ENCODE measurements at regions not wholly inside any gene's neighbourhood (a gene's known extent, or its start where the extent isn't known, plus 50 kb on each side); places are given as distances from the start of the nearest gene placed in this dataset.

DNA sequence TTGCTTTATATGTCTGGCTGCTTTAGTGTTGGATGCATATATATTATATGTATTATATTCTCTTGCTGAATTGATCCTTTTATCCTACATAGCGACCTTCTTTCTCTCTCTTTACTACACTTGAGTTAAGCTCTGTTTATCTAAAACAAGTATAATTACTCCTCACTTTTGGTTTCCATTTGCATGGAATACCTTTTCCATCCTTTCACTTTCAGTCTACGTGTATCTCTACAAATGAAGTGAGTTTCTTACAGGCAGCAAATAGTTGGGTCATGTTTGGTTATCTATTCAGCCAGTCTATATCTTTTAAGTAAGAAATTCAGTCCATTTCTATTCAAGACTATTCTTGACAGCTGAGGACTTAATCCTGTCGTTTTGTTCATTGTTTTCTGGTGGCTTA is 167.5 kb upstream of the USP38 start:
- no peaks in the 10 kb centered on the region for H3K36me3 ChIP-seq (ENCODE audit: control insufficient read depth, insufficient read depth, low read length)
- H3K27ac ChIP-seq (ENCODE audit: insufficient read depth, low read length, poor library complexity, severe bottlenecking): no peak overlapping the region
- no peak overlapping the region for H3K4me3 ChIP-seq (ENCODE audit: low read depth, low read length)
- no peaks in the 10 kb centered on the region for H3K27me3 ChIP-seq (ENCODE audit: control insufficient read depth, insufficient read depth, low read length)
- Mint-ChIP-seq H3K4me3 (no peak overlapping the region), H3K27ac (no peak overlapping the region), H3K27me3 (peaks cover 7% of the 10 kb centered on the region), H3K4me1 (no peaks in the 10 kb centered on the region), H3K36me3 (no peaks in the 10 kb centered on the region), H3K9me3 (peaks cover 0 to 6% (median 3%) of the 10 kb centered on the region in 7 donors)
- H3K4me1 ChIP-seq (ENCODE audit: control insufficient read depth, insufficient read depth, low read length, poor library complexity, severe bottlenecking): no peaks in the 10 kb centered on the region
- ATAC-seq (ENCODE audit: low read depth in 2 of 2) (no peak), DNase-seq (no peak)
- no peaks in the 10 kb centered on the region for H3K9me3 ChIP-seq (ENCODE audit: control insufficient read depth in 2 of 2, low read length in 2 of 2)

DNA sequence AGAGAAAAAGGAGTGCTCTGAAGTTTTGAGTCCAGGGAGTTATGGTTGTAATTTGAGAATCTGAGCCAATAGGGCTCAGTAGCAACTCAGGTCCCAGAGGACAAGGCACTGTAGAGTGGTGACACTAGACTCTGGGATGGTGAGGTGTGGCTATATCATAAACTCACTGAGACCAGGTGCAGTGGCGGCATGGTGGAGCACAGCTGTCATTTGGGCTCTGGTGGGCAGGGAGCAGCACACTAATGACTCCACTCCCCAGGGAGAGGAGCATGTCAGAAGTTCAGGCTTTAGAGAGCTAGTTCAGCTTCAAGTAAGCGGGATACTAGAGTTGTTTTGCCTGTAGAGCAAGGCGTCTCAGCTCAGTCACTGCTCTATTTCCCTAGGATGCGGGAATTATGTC is 165.4 kb upstream of the USP38 start:
- H3K4me1 ChIP-seq (ENCODE audit: control insufficient read depth, insufficient read depth, low read length, poor library complexity, severe bottlenecking): no peaks in the 10 kb centered on the region
- H3K27ac ChIP-seq (ENCODE audit: insufficient read depth, low read length, poor library complexity, severe bottlenecking): no peak overlapping the region
- no peaks in the 10 kb centered on the region for H3K36me3 Mint-ChIP-seq
- H3K4me1 Mint-ChIP-seq: no peaks in the 10 kb centered on the region
- peaks cover 7% of the 10 kb centered on the region for H3K27me3 Mint-ChIP-seq
- no peaks in the 10 kb centered on the region for H3K9me3 ChIP-seq (ENCODE audit: control insufficient read depth in 2 of 2, low read length in 2 of 2)
- no peaks in the 10 kb centered on the region for H3K36me3 ChIP-seq (ENCODE audit: control insufficient read depth, insufficient read depth, low read length)
- ATAC-seq (ENCODE audit: low read depth in 2 of 2) (no peak), DNase-seq (no peak)
- H3K27ac Mint-ChIP-seq: no peak overlapping the region
- H3K4me3 ChIP-seq (ENCODE audit: low read depth, low read length): no peak overlapping the region
- H3K9me3 Mint-ChIP-seq: peaks cover 0 to 6% (median 3%) of the 10 kb centered on the region in 7 donors
- H3K27me3 ChIP-seq (ENCODE audit: control insufficient read depth, insufficient read depth, low read length): no peaks in the 10 kb centered on the region
- H3K4me3 Mint-ChIP-seq: no peak overlapping the region

DNA sequence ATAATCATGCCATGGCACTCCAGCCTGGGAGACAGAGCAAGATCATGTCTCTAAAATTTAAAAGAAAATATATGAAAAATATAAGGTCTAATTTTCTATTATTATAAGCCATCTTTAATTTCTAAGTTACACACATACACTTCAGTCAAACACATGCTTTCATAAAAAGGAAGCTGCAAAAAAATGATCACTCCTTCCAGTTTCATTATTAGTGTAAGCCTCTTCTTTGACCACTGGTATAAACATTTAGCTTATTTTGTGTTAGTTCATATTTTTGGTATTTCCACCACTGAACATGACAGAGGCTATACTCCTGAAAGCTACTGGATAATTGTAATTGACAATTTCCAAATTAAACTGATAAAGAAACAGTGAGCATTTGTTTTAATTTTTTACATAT is 163.3 kb upstream of the USP38 start:
- Mint-ChIP-seq H3K27ac (no peak overlapping the region), H3K4me1 (no peaks in the 10 kb centered on the region), H3K9me3 (peaks cover 0 to 3% (median 1%) of the 10 kb centered on the region in 7 donors), H3K27me3 (no peaks in the 10 kb centered on the region), H3K4me3 (no peak overlapping the region), H3K36me3 (no peaks in the 10 kb centered on the region)
- Histone ChIP-seq H3K4me3 (ENCODE audit: low read depth, low read length) (no peak overlapping the region), H3K4me1 (ENCODE audit: control insufficient read depth, insufficient read depth, low read length, poor library complexity, severe bottlenecking) (no peaks in the 10 kb centered on the region), H3K36me3 (ENCODE audit: control insufficient read depth, insufficient read depth, low read length) (no peaks in the 10 kb centered on the region), H3K27ac (ENCODE audit: insufficient read depth, low read length, poor library complexity, severe bottlenecking) (no peak overlapping the region), H3K9me3 (ENCODE audit: control insufficient read depth in 2 of 2, low read length in 2 of 2) (no peaks in the 10 kb centered on the region), H3K27me3 (ENCODE audit: control insufficient read depth, insufficient read depth, low read length) (no peaks in the 10 kb centered on the region)
- ATAC-seq (ENCODE audit: low read depth in 2 of 2) (no peak), DNase-seq (no peak)

DNA sequence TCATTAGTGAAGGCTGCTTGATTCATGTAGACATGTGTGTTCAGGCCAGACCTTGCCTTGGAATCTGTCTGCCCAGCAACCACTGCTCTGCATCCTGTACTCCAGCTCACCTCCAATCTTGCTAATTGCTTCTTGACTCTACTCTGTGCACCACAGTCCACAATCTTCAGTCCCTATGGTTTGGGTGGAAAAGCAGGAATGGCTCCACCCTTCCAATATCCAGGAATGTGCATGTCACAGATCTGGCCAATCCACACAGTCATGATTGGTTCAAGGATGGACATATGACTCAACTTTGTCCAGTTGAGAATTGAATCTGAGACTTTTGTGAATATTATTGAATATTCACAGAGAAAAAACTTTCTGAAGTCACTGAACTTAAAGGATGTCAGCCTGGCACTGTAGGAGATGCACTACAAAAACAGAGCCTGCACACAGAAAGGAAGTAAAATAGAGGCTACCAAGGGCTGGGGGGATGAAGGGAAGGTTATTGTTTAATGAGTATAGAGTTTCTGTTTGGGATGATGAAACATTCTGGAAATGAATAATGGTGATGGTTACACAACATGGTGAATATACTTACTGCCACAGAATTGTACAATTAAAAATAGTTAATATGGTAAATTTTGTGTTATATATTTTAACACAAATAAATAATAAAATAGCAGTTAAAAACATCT is 161.3 kb upstream of the USP38 start:
- Histone ChIP-seq H3K36me3 (ENCODE audit: control insufficient read depth, insufficient read depth, low read length) (no peaks in the 10 kb centered on the region), H3K4me1 (ENCODE audit: control insufficient read depth, insufficient read depth, low read length, poor library complexity, severe bottlenecking) (no peaks in the 10 kb centered on the region), H3K9me3 (ENCODE audit: control insufficient read depth in 2 of 2, low read length in 2 of 2) (no peaks in the 10 kb centered on the region), H3K27ac (ENCODE audit: insufficient read depth, low read length, poor library complexity, severe bottlenecking) (no peak overlapping the region), H3K27me3 (ENCODE audit: control insufficient read depth, insufficient read depth, low read length) (no peaks in the 10 kb centered on the region), H3K4me3 (ENCODE audit: low read depth, low read length) (no peak overlapping the region)
- Mint-ChIP-seq H3K36me3 (no peaks in the 10 kb centered on the region), H3K9me3 (peaks cover 0 to 3% (median 1%) of the 10 kb centered on the region in 7 donors), H3K27me3 (no peaks in the 10 kb centered on the region), H3K4me3 (no peak overlapping the region), H3K4me1 (no peaks in the 10 kb centered on the region), H3K27ac (no peak overlapping the region)
- ATAC-seq (ENCODE audit: low read depth in 2 of 2) (no peak), DNase-seq (no peak)

DNA sequence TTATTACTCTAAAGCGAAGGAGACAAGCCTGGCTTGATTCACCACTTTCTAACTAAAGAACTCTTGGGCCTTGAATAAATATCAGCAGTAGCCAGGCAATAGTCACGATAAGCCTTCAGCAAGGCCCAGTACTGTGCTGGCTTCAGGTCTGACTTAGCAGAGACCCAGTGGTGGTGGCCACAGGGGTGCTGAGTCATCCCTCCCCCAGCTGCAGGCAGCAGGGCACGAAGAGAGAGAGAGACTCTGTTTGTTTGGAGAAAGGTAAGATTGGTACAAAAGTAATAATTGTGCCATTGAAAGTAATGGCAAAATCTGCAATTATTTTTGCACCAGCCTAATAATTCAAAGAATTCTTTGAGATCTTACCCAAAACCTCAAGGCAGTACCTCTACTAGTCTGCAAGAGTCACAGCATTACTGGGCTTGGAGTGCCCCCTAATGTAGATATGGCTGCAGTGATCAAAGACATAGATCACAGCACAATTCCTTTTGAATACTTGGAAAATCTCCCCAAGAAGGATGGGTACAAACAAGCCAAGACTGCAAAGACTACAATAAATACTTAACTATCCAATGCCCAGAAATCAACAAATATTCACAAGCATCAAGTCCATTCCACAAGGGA is 159.5 kb upstream of the USP38 start:
- no peak for DNase-seq
- H3K9me3 Mint-ChIP-seq: peaks cover 0 to 16% (median 5%) of the 10 kb centered on the region in 7 donors
- H3K9me3 ChIP-seq (ENCODE audit: control insufficient read depth in 2 of 2, low read length in 2 of 2): peaks cover 0 to 8% of the 10 kb centered on the region in 2 experiments
- no peak overlapping the region for H3K4me3 Mint-ChIP-seq
- H3K27me3 Mint-ChIP-seq: no peaks in the 10 kb centered on the region
- no peak overlapping the region for H3K27ac ChIP-seq (ENCODE audit: insufficient read depth, low read length, poor library complexity, severe bottlenecking)
- H3K27ac Mint-ChIP-seq: no peak overlapping the region
- H3K4me1 Mint-ChIP-seq: no peaks in the 10 kb centered on the region
- no peak overlapping the region for H3K4me3 ChIP-seq (ENCODE audit: low read depth, low read length)
- H3K4me1 ChIP-seq (ENCODE audit: control insufficient read depth, insufficient read depth, low read length, poor library complexity, severe bottlenecking): no peaks in the 10 kb centered on the region
- H3K36me3 Mint-ChIP-seq: no peaks in the 10 kb centered on the region
- H3K27me3 ChIP-seq (ENCODE audit: control insufficient read depth, insufficient read depth, low read length): no peaks in the 10 kb centered on the region
- no peaks in the 10 kb centered on the region for H3K36me3 ChIP-seq (ENCODE audit: control insufficient read depth, insufficient read depth, low read length)
- ATAC-seq (ENCODE audit: low read depth in 2 of 2): no peak

DNA sequence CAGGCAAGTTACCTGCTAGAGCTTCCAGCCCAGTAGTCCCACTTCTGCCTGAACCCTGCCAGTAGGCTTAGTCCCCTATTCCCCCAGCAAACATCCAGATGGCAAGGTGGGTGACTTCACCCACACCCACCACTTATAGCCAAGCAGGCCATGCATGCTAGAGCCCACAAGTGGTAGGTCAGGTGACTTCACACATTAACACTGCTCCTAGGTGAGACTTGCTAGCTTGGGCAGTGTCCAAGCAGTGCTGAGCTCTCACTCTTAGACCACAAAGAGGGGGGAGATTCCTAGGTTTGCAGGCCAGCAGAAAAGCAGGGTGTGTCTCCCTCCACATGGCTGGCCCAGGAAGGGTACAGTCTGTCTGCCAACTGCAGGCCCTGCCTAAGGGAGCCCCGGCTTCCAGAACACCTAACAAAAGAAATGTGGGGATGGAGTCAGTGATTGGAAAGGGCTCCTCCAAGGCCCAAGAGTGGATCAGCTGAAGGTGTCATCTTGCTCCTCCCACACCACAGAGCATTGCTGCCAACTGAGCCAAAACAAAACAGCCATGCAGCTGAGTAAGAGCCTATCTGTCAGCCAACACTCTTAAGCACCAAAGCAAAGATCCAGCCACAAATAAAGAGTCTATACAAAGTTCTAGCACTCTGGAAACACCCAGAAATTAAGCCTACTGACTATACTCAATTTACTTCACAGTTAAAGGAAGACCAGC is 158.1 kb upstream of the USP38 start:
- Histone ChIP-seq H3K27ac (ENCODE audit: insufficient read depth, low read length, poor library complexity, severe bottlenecking) (no peak overlapping the region), H3K27me3 (ENCODE audit: control insufficient read depth, insufficient read depth, low read length) (no peaks in the 10 kb centered on the region), H3K4me1 (ENCODE audit: control insufficient read depth, insufficient read depth, low read length, poor library complexity, severe bottlenecking) (no peaks in the 10 kb centered on the region), H3K36me3 (ENCODE audit: control insufficient read depth, insufficient read depth, low read length) (no peaks in the 10 kb centered on the region), H3K4me3 (ENCODE audit: low read depth, low read length) (no peak overlapping the region), H3K9me3 (ENCODE audit: control insufficient read depth in 2 of 2, low read length in 2 of 2) (peaks cover 0 to 8% of the 10 kb centered on the region in 2 experiments)
- ATAC-seq (ENCODE audit: low read depth in 2 of 2) (no peak), DNase-seq (no peak)
- Mint-ChIP-seq H3K4me3 (no peak overlapping the region), H3K36me3 (no peaks in the 10 kb centered on the region), H3K27ac (no peak overlapping the region), H3K4me1 (no peaks in the 10 kb centered on the region), H3K27me3 (no peaks in the 10 kb centered on the region), H3K9me3 (peaks cover 1 to 24% (median 6%) of the 10 kb centered on the region in 7 donors)

DNA sequence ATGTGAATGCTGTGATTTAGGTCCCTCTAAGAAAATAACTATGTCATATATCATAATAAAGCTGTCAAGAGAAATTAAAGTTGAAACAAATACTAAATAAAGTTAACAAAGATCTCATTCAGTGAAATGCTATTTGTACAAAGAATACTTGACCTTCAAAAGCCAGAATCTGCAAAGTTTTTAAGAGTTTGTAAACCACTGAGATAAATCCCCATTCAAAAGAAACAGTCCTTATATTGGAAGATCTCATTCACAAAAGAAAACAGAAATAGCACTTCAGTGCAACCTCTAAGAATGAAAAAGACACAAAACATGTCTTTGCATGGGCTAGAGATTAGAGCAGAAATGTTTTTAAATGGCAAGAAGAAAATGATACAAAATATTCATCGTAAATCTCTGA is 149.1 kb upstream of the USP38 start:
- Mint-ChIP-seq H3K27me3 (peaks cover 9% of the 10 kb centered on the region), H3K4me3 (no peak overlapping the region), H3K27ac (no peak overlapping the region), H3K4me1 (no peaks in the 10 kb centered on the region), H3K9me3 (peaks cover 0 to 6% (median 4%) of the 10 kb centered on the region in 7 donors), H3K36me3 (no peaks in the 10 kb centered on the region)
- ATAC-seq (ENCODE audit: low read depth in 2 of 2): no peak
- Histone ChIP-seq H3K36me3 (ENCODE audit: control insufficient read depth, insufficient read depth, low read length) (no peaks in the 10 kb centered on the region), H3K27ac (ENCODE audit: insufficient read depth, low read length, poor library complexity, severe bottlenecking) (no peak overlapping the region), H3K27me3 (ENCODE audit: control insufficient read depth, insufficient read depth, low read length) (no peaks in the 10 kb centered on the region), H3K4me1 (ENCODE audit: control insufficient read depth, insufficient read depth, low read length, poor library complexity, severe bottlenecking) (no peaks in the 10 kb centered on the region), H3K4me3 (ENCODE audit: low read depth, low read length) (no peak overlapping the region), H3K9me3 (ENCODE audit: control insufficient read depth in 2 of 2, low read length in 2 of 2) (no peaks in the 10 kb centered on the region)
- DNase-seq: no peak

Measured in CD4-positive, CD25-positive, alpha-beta regulatory T cell (primary cell).